WTC11 (cell line): ENCODE measurements at regions not wholly inside any gene's neighbourhood (a gene's known extent, or its start where the extent isn't known, plus 50 kb on each side); places are given as distances from the start of the nearest gene placed in this dataset.

ENCODE experiments used
- JUN ChIP-seq: sonication (generic); formaldehyde crosslinking; IDR thresholded peaks from 2 replicates; pipeline ENCODE4 v1.8.0; 2023; ENCODE audit warnings: mild to moderate bottlenecking, missing genetic modification reagents
- ZNF416 ChIP-seq: fragments of 250-450 bp; sonication (Bioruptor Pico); IDR thresholded peaks from 2 replicates; pipeline ENCODE4 v1.9.0; 2021; ENCODE audit warnings: mild to moderate bottlenecking, inconsistent platforms
- TF ChIP-seq, protein P1 (sequence below): sonication (generic); formaldehyde crosslinking; IDR thresholded peaks from 2 replicates; pipeline ENCODE4 v1.8.1; 2023; ENCODE audit warnings: mild to moderate bottlenecking, moderate library complexity, missing genetic modification reagents
- TF ChIP-seq, protein P2 (sequence below): fragments of 200-600 bp; IDR thresholded peaks from 2 replicates; pipeline ENCODE4 v1.8.0; 2022; ENCODE audit warnings: antibody characterized with exemption

DNA sequence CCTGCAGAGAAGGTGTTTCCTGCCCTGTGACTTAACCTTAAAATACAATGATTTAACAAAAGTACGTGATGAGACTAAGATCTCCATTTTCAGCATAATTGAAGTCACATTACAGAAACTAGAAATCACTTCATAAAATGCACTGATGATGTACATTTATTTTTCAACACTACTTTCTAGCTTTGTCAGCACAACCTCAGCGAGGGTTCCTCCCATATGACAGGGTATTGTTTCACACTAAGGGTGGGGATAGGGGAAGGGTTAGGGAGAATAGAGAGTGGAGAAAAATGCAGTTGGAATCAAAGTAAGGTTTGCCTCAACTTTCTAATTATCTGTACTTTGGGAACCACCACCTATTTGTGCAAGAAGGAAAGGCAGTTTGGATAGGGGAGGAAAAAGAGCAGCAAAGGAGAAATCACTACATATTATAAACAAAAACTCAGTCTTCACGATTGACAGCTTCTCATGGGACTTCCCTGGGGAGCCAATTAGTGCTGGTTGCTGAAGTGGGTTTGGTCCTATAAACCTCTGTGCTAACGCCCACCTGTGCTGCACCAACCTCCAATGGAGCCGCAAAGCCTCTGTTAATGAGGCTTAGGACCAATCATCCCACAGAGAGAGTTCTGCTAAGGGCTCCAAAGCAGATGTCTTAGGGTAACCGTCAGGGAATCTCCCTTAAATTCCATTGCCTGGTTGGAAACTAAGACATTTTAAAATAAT is 369.2 kb upstream of the PDE4D start:
- TF ChIP-seq, protein P1, sequence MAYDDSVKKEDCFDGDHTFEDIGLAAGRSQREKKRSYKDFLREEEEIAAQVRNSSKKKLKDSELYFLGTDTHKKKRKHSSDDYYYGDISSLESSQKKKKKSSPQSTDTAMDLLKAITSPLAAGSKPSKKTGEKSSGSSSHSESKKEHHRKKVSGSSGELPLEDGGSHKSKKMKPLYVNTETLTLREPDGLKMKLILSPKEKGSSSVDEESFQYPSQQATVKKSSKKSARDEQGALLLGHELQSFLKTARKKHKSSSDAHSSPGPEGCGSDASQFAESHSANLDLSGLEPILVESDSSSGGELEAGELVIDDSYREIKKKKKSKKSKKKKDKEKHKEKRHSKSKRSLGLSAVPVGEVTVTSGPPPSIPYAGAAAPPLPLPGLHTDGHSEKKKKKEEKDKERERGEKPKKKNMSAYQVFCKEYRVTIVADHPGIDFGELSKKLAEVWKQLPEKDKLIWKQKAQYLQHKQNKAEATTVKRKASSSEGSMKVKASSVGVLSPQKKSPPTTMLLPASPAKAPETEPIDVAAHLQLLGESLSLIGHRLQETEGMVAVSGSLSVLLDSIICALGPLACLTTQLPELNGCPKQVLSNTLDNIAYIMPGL (CRISPR knock-in tag), result no peak
- TF ChIP-seq ZNF416 (CRISPR knock-in tag) (no peak), JUN (CRISPR knock-in tag) (no peak)
- TF ChIP-seq, protein P2, sequence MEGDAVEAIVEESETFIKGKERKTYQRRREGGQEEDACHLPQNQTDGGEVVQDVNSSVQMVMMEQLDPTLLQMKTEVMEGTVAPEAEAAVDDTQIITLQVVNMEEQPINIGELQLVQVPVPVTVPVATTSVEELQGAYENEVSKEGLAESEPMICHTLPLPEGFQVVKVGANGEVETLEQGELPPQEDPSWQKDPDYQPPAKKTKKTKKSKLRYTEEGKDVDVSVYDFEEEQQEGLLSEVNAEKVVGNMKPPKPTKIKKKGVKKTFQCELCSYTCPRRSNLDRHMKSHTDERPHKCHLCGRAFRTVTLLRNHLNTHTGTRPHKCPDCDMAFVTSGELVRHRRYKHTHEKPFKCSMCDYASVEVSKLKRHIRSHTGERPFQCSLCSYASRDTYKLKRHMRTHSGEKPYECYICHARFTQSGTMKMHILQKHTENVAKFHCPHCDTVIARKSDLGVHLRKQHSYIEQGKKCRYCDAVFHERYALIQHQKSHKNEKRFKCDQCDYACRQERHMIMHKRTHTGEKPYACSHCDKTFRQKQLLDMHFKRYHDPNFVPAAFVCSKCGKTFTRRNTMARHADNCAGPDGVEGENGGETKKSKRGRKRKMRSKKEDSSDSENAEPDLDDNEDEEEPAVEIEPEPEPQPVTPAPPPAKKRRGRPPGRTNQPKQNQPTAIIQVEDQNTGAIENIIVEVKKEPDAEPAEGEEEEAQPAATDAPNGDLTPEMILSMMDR, result no peak
